SK-N-SH (cell line): ENCODE measurements at regions not wholly inside any gene's neighbourhood (a gene's known extent, or its start where the extent isn't known, plus 50 kb on each side); places are given as distances from the start of the nearest gene placed in this dataset.

Experiments
- CTCF ChIA-PET: fragments of 300-600, 350-600 bp; formaldehyde crosslinking; extraction: SDS; loops from one replicate; lab custom pipeline; 2021; lab: Yijun Ruan, JAX
- POLR2A ChIA-PET: fragments of 350-600 bp; sonication (Branson Sonifier 250); formaldehyde crosslinking; extraction: SDS; loops from one replicate; lab custom pipeline; 2020; ENCODE audit warnings: antibody characterized with exemption, inconsistent platforms; lab: Yijun Ruan, JAX
- DNase-seq: peaks from one replicate; pipeline ENCODE4 v3.0.0; 2012
- H2AFZ ChIP-seq: fragments of 200-600 bp; sonication (generic); 2 replicates; pipeline ENCODE4 v1.8.1; 2016; ENCODE audit warnings: antibody characterized with exemption, mild to moderate bottlenecking, low read depth
- H3F3A ChIP-seq: fragments of 200-600 bp; sonication (generic); replicated peaks from 2 replicates; pipeline ENCODE3; 2016; ENCODE audit warnings: antibody characterized with exemption, mild to moderate bottlenecking; ENCODE audit not compliant: insufficient read depth
- H3K27ac ChIP-seq, 2 experiments: fragments of 200-500 bp in 1 of 2; fragments of 200-600 bp in 1 of 2; sonication (Bioruptor generic) in 1 of 2; sonication (generic), shearing (Covaris generic) in 1 of 2; 2 replicates each; pipeline versions ENCODE4 v1.5.1 to v1.6.1; 2014 to 2016; ENCODE audit warnings: low read depth in 2 of 2, inconsistent platforms in 1 of 2, low read length in 1 of 2, mild to moderate bottlenecking in 1 of 2, mixed read lengths in 1 of 2
- H3K27me3 ChIP-seq: fragments of 200-600 bp; sonication (generic), shearing (Covaris generic); 2 replicates; pipeline ENCODE4 v1.6.1; 2016; ENCODE audit warnings: mixed run types; ENCODE audit not compliant: insufficient read depth
- H3K36me3 ChIP-seq, 2 experiments: fragments of 200-500 bp in 1 of 2; fragments of 200-600 bp in 1 of 2; sonication (Bioruptor generic) in 1 of 2; sonication (generic) in 1 of 2; replicated peaks in 1 of 2; 2 replicates each; pipeline versions ENCODE3 to v1.5.1; 2014 to 2016; ENCODE audit warnings: low read length in 1 of 2, mild to moderate bottlenecking in 1 of 2; ENCODE audit not compliant: insufficient read depth in 2 of 2, control insufficient read depth in 1 of 2
- H3K4me1 ChIP-seq, 2 experiments: fragments of 200-500 bp in 1 of 2; fragments of 200-600 bp in 1 of 2; sonication (Bioruptor generic) in 1 of 2; sonication (generic), shearing (Covaris generic) in 1 of 2; 2 replicates each; pipeline versions ENCODE4 v1.5.1 to v1.6.1; 2014 to 2016; ENCODE audit warnings: low read depth in 1 of 2, low read length in 1 of 2, mixed run types in 1 of 2; ENCODE audit not compliant: insufficient read depth in 2 of 2, control insufficient read depth in 1 of 2
- H3K4me2 ChIP-seq: fragments of 200-600 bp; sonication (generic), shearing (Covaris generic); 2 replicates; pipeline ENCODE4 v1.6.1; 2017; ENCODE audit warnings: mixed run types
- H3K4me3 ChIP-seq, 2 experiments: fragments of 200-500 bp in 1 of 2; fragments of 200-600 bp in 1 of 2; sonication (Bioruptor generic) in 1 of 2; sonication (generic), shearing (Covaris generic) in 1 of 2; 2 replicates each; pipeline versions ENCODE4 v1.5.1 to v1.8.1; 2014 to 2016; ENCODE audit warnings: low read depth in 2 of 2, inconsistent platforms in 1 of 2, low read length in 1 of 2, mild to moderate bottlenecking in 1 of 2, mixed read lengths in 1 of 2, moderate library complexity in 1 of 2
- H3K79me2 ChIP-seq: fragments of 200-600 bp; sonication (generic); 2 replicates; pipeline ENCODE4 v1.8.1; 2017; ENCODE audit warnings: mild to moderate bottlenecking; ENCODE audit not compliant: insufficient read depth
- H3K9ac ChIP-seq: fragments of 200-600 bp; sonication (generic); 2 replicates; pipeline ENCODE4 v1.6.1; 2017; ENCODE audit warnings: mixed run types
- H3K9me2 ChIP-seq: fragments of 200-600 bp; sonication (generic); 2 replicates; pipeline ENCODE4 v1.6.1; 2017; ENCODE audit warnings: mixed run types
- H3K9me3 ChIP-seq: fragments of 200-600 bp; sonication (generic); 2 replicates; pipeline ENCODE4 v1.6.1; 2017; ENCODE audit warnings: mixed run types, mild to moderate bottlenecking, moderate library complexity
- H4K20me1 ChIP-seq: fragments of 200-600 bp; sonication (generic); 2 replicates; pipeline ENCODE4 v1.6.1; 2017; ENCODE audit warnings: mild to moderate bottlenecking, mixed run types; ENCODE audit not compliant: insufficient read depth
- ELF1 ChIP-seq: IDR thresholded peaks from 2 replicates; pipeline ENCODE4 v1.4.0; 2012
- EP300 ChIP-seq, 2 experiments: IDR thresholded peaks; 2 replicates each; pipeline versions ENCODE4 v1.4.0 to v1.6.1; 2012; ENCODE audit warnings: borderline replicate concordance in 1 of 2, low read depth in 1 of 2, low read length in 1 of 2
- FOXJ3 ChIP-seq: sonication (generic); formaldehyde crosslinking; IDR thresholded peaks from 2 replicates; pipeline ENCODE4 v1.5.1; 2020; ENCODE audit warnings: mild to moderate bottlenecking, missing genetic modification reagents
- FOXM1 ChIP-seq: IDR thresholded peaks from 2 replicates; pipeline ENCODE4 v1.4.0; 2012; ENCODE audit warnings: low read depth, mild to moderate bottlenecking
- GABPA ChIP-seq: IDR thresholded peaks from 2 replicates; pipeline ENCODE4 v1.4.0; 2012; ENCODE audit warnings: low read depth, mild to moderate bottlenecking
- MEF2A ChIP-seq: IDR thresholded peaks from 2 replicates; pipeline ENCODE4 v1.4.0; 2012; ENCODE audit warnings: low read depth, borderline replicate concordance
- RFX5 ChIP-seq: IDR thresholded peaks from 2 replicates; pipeline ENCODE4 v1.6.1; 2012; ENCODE audit warnings: mild to moderate bottlenecking, improper control_type of control experiment, low read length
- TCF12 ChIP-seq: IDR thresholded peaks from 2 replicates; pipeline ENCODE4 v1.4.0; 2012
- TEAD4 ChIP-seq: IDR thresholded peaks from 2 replicates; pipeline ENCODE4 v1.4.0; 2012; ENCODE audit warnings: mild to moderate bottlenecking, borderline replicate concordance; ENCODE audit not compliant: insufficient read depth
- WGBS: methylation state at CpG from one replicate; pipeline ENCODE4 v1.1.6; 2017; ENCODE audit warnings: low lambda C conversion rate; 5-methylcytosine and 5-hydroxymethylcytosine counted together
- TF ChIP-seq, protein P1 (sequence below): IDR thresholded peaks from 2 replicates; pipeline ENCODE4 v1.6.1; 2012; ENCODE audit warnings: mild to moderate bottlenecking, low read depth, low read length, moderate library complexity
- TF ChIP-seq, protein P2 (sequence below): IDR thresholded peaks from 2 replicates; pipeline ENCODE4; 2012
- TF ChIP-seq, protein P3 (sequence below): IDR thresholded peaks from 2 replicates; pipeline ENCODE4 v1.4.0; 2012; ENCODE audit warnings: low read depth, borderline replicate concordance
- TF ChIP-seq, protein P4 (sequence below): fragments of 200-600 bp; sonication (generic); IDR thresholded peaks from 2 replicates; pipeline ENCODE4 v1.6.1; 2017; ENCODE audit warnings: antibody characterized with exemption, mild to moderate bottlenecking, moderate library complexity

DNA sequence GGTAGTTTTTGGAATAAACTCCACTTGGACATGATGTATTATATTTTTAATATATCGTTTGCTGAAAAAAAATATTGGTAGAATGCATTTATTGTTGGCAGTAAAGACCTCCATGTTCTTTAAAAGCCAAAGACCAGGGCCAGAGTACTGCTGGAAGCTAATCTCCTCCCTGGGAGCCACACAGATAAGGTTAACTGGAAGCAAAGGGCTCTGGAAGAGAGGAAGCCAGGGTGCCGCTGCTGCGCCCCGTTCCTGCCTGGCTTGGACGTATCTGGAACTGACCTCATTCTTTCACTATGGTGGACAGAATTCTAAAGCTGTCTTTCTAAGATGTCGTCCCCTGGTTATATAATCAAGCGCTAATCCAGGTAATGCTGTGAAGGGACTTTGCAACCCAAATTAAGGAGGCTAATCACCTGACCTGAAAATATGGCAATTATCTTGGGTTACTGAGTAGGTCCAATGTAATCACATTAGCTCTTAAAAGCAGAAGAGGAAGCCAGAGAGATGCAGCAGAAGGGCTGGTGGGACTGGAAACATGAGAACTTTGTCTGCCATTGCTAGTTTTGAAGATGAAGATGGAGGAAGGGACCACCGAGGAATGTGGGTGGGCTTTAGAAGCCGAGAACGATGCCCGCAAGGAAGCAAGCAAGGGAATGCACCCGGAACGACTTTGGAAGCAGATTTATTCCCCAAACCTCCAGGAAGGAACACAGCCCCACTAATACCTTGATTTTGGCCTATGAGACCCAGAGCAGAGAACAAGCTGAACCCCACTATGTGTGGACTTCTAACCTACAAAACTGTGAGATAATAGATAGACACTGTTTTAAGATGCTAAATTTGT lies 167.7 kb upstream of the KCNJ15 start:
- H3F3A ChIP-seq, result no peaks in the 10 kb centered on the region
- no peaks in the 10 kb centered on the region for H3K4me1 ChIP-seq
- no peaks in the 10 kb centered on the region for H3K9me2 ChIP-seq
- 54% methylated on average over 13 of the region's 13 CpGs for WGBS
- TF ChIP-seq, protein P1, sequence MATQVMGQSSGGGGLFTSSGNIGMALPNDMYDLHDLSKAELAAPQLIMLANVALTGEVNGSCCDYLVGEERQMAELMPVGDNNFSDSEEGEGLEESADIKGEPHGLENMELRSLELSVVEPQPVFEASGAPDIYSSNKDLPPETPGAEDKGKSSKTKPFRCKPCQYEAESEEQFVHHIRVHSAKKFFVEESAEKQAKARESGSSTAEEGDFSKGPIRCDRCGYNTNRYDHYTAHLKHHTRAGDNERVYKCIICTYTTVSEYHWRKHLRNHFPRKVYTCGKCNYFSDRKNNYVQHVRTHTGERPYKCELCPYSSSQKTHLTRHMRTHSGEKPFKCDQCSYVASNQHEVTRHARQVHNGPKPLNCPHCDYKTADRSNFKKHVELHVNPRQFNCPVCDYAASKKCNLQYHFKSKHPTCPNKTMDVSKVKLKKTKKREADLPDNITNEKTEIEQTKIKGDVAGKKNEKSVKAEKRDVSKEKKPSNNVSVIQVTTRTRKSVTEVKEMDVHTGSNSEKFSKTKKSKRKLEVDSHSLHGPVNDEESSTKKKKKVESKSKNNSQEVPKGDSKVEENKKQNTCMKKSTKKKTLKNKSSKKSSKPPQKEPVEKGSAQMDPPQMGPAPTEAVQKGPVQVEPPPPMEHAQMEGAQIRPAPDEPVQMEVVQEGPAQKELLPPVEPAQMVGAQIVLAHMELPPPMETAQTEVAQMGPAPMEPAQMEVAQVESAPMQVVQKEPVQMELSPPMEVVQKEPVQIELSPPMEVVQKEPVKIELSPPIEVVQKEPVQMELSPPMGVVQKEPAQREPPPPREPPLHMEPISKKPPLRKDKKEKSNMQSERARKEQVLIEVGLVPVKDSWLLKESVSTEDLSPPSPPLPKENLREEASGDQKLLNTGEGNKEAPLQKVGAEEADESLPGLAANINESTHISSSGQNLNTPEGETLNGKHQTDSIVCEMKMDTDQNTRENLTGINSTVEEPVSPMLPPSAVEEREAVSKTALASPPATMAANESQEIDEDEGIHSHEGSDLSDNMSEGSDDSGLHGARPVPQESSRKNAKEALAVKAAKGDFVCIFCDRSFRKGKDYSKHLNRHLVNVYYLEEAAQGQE, result no peak
- TF ChIP-seq EP300 (IDR thresholded peaks at IDR 0.05; ENCODE audit: borderline replicate concordance in 1 of 2, low read depth in 1 of 2, low read length in 1 of 2) (no peak), FOXJ3 (CRISPR knock-in tag) (no peak), RFX5 (no peak), ELF1 (no peak), GABPA (no peak), TCF12 (no peak), MEF2A (no peak), TEAD4 (no peak), FOXM1 (no peak)
- TF ChIP-seq, protein P2, sequence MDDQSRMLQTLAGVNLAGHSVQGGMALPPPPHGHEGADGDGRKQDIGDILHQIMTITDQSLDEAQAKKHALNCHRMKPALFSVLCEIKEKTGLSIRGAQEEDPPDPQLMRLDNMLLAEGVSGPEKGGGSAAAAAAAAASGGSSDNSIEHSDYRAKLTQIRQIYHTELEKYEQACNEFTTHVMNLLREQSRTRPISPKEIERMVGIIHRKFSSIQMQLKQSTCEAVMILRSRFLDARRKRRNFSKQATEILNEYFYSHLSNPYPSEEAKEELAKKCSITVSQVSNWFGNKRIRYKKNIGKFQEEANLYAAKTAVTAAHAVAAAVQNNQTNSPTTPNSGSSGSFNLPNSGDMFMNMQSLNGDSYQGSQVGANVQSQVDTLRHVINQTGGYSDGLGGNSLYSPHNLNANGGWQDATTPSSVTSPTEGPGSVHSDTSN, result no peak
- TF ChIP-seq, protein P3, sequence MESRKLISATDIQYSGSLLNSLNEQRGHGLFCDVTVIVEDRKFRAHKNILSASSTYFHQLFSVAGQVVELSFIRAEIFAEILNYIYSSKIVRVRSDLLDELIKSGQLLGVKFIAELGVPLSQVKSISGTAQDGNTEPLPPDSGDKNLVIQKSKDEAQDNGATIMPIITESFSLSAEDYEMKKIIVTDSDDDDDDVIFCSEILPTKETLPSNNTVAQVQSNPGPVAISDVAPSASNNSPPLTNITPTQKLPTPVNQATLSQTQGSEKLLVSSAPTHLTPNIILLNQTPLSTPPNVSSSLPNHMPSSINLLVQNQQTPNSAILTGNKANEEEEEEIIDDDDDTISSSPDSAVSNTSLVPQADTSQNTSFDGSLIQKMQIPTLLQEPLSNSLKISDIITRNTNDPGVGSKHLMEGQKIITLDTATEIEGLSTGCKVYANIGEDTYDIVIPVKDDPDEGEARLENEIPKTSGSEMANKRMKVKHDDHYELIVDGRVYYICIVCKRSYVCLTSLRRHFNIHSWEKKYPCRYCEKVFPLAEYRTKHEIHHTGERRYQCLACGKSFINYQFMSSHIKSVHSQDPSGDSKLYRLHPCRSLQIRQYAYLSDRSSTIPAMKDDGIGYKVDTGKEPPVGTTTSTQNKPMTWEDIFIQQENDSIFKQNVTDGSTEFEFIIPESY, result no peak
- TF ChIP-seq, protein P4, sequence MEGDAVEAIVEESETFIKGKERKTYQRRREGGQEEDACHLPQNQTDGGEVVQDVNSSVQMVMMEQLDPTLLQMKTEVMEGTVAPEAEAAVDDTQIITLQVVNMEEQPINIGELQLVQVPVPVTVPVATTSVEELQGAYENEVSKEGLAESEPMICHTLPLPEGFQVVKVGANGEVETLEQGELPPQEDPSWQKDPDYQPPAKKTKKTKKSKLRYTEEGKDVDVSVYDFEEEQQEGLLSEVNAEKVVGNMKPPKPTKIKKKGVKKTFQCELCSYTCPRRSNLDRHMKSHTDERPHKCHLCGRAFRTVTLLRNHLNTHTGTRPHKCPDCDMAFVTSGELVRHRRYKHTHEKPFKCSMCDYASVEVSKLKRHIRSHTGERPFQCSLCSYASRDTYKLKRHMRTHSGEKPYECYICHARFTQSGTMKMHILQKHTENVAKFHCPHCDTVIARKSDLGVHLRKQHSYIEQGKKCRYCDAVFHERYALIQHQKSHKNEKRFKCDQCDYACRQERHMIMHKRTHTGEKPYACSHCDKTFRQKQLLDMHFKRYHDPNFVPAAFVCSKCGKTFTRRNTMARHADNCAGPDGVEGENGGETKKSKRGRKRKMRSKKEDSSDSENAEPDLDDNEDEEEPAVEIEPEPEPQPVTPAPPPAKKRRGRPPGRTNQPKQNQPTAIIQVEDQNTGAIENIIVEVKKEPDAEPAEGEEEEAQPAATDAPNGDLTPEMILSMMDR, result no peak
- H4K20me1 ChIP-seq, result no peaks in the 10 kb centered on the region
- no peak for DNase-seq
- H3K27me3 ChIP-seq, result no peaks in the 10 kb centered on the region
- H3K27ac ChIP-seq, result no peak overlapping the region
- no peak overlapping the region for H3K4me2 ChIP-seq
- POLR2A ChIA-PET, result no interaction called here
- H2AFZ ChIP-seq, result no peak overlapping the region
- no peak overlapping the region for H3K9ac ChIP-seq
- no peaks in the 10 kb centered on the region for H3K9me3 ChIP-seq
- CTCF ChIA-PET, result no interaction called here
- no peaks in the 10 kb centered on the region for H3K36me3 ChIP-seq
- H3K4me3 ChIP-seq, result no peak overlapping the region
- no peaks in the 10 kb centered on the region for H3K79me2 ChIP-seq
